ENCODE measurements at regions not wholly inside any gene's neighbourhood (a gene's known extent, or its start where the extent isn't known, plus 50 kb on each side); places are given as distances from the start of the nearest gene placed in this dataset.

DNA sequence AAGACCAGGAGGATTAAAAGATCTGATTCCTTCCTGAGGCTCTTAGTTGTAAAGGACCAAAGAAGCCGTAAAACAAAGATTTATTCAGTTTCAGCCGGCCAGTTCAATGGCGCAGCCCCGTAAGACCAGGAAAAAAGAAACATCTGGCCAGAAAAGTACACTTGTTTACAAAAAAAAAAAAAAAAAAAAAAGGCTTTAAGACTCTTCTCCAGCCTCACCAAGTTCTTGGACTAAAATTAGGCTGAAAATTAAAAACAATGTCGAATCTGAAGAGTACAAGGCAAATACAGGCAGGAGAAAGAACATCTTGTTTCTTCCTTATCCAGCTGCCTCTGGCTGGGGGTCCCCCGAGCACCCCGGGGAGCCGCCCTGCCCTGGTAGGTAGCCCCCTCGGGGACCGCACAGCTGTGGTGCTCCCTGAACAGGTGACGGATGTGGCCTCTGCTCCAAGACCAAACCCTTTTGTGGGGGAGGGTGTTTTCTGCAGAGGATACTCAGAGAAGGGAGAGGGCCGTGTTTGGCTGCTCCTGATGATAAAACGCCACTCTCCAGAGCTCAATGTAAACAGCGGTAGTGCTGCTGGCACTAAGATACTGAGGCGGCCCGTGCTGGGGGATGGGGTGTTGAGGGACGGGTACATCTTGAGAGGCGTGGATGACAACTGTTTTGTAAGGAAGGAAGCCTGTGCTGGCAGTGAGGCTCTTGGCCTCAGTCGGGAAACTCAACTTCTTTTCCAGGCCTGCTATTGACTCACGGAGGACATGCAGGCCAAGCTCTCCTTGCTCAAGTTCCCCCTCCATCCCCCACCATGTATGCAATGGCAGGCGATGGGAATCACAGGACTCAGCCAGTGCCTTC lies 201.0 kb upstream of the DIO3 start:
- TF ChIP-seq CTCF (IDR thresholded peaks at IDR 0.05; ENCODE audit: borderline replicate concordance, extremely low read depth, low read length, poor library complexity, severe bottlenecking) = no peak
- no peak for TF ChIP-seq EZH2 (IDR thresholded peaks at IDR 0.05; ENCODE audit: borderline replicate concordance, low read depth, low read length, severe bottlenecking)
